ENCODE measurements at regions not wholly inside any gene's neighbourhood (a gene's known extent, or its start where the extent isn't known, plus 50 kb on each side); places are given as distances from the start of the nearest gene placed in this dataset.

- TF ChIP-seq GMEB1 (CRISPR knock-in tag; IDR thresholded peaks at IDR 0.05; ENCODE audit: borderline replicate concordance) (no peak), ZNF333 (CRISPR knock-in tag; IDR thresholded peaks at IDR 0.05; ENCODE audit: borderline replicate concordance) (no peak)
Observed at GRCh38 chr12:3987571-3987970, 114.4 kb upstream of the PARP11 start (continued).

- CTCF ChIA-PET (ENCODE audit: low intra/inter-chr PET ratio, low total read pairs): no interaction called here
- in situ Hi-C loops (cut with HindIII; ENCODE audit: extremely low pct_ligation_motif_present, low pct_unique_long_range_greater_than_20kb): no loop called here
- BruUV-seq (replicated peaks): no TSS peak
Observed at GRCh38 chr12:3980504-3981272, 107.5 kb upstream of the PARP11 start.

More at GRCh38 chr12:3980504-3981272, 107.5 kb upstream of the PARP11 start:
- Histone ChIP-seq H3K9me3 (ENCODE audit: low read length) (peaks cover 8% of the 10 kb centered on the region; the same call in 1 of the 2 replicates), H3K4me2 (ENCODE audit: low read depth, low read length) (no peak overlapping the region), H3K27ac (ENCODE audit: extremely low read length, insufficient read depth, low read length) (no peak overlapping the region), H4K20me1 (ENCODE audit: insufficient read depth, low read length) (no peaks in the 10 kb centered on the region), H3K4me3 (replicated peaks in 1 of 3; ENCODE audit: insufficient read depth in 1 of 3, low read depth in 2 of 3, low read length in 3 of 3) (no peak overlapping the region), H3K9ac (ENCODE audit: insufficient read depth, low read depth, low read length) (no peak overlapping the region), H2AFZ (ENCODE audit: low read length) (no peak overlapping the region), H3K27me3 (ENCODE audit: control insufficient read depth in 1 of 2, insufficient read depth in 2 of 2, low read length in 2 of 2) (0 out of 5 replicates have a peak, but pooled peaks cover 0 to 5% of the 10 kb centered on the region in 2 experiments), H3K36me3 (replicated peaks in 1 of 2; ENCODE audit: control insufficient read depth in 1 of 2, insufficient read depth in 2 of 2, low read length in 2 of 2) (no peaks in the 10 kb centered on the region), H3K79me2 (ENCODE audit: insufficient read depth, low read length) (no peaks in the 10 kb centered on the region), H3K4me1 (ENCODE audit: insufficient read depth, low read length) (0 out of 2 replicates have a peak, but pooled peaks cover 9% of the 10 kb centered on the region)
- POLR2A ChIA-PET: no interaction called here
- intact Hi-C loops (cut with micrococcal nuclease; ENCODE audit: unreplicated experiment): no loop called here
- TF ChIP-seq ZNF672 (CRISPR knock-in tag; IDR thresholded peaks at IDR 0.05) (no peak), LRRFIP1 (CRISPR knock-in tag; conservative IDR thresholded peaks at IDR 0.05) (no peak), ZNF367 (CRISPR knock-in tag; IDR thresholded peaks at IDR 0.05; ENCODE audit: borderline replicate concordance) (no peak), SMC3 (IDR thresholded peaks at IDR 0.05; ENCODE audit: low read length) (no peak)
- 58% methylated on average over 11 of the region's 11 CpGs for WGBS (ENCODE audit: low lambda C conversion rate)
- FAIRE-seq (no peak), DNase-seq (ENCODE audit: low spot score) (no peak), ATAC-seq (no peak)
